Neutrophil (primary cell): ENCODE measurements at regions not wholly inside any gene's neighbourhood (a gene's known extent, or its start where the extent isn't known, plus 50 kb on each side); places are given as distances from the start of the nearest gene placed in this dataset.

Source experiments
- H3K27ac ChIP-seq: fragments of 200-600 bp; sonication (generic); 2 replicates; pipeline ENCODE4 v1.5.1; 2016; ENCODE audit warnings: mild to moderate bottlenecking, moderate library complexity
- H3K27me3 ChIP-seq: fragments of 200-600 bp; sonication (generic); 2 replicates; pipeline ENCODE4 v1.6.0; 2016; ENCODE audit warnings: mild to moderate bottlenecking
- H3K36me3 ChIP-seq: fragments of 200-600 bp; sonication (generic); 2 replicates; pipeline ENCODE4 v1.5.1; 2017
- H3K4me1 ChIP-seq, 2 experiments: fragments of 200-600 bp in 1 of 2; sonication (generic) in 1 of 2; 1 replicate in 1 of 2; 2 replicates in 1 of 2; pipeline versions ENCODE4 v1.5.1 to v1.6.1; 2013 to 2016; ENCODE audit warnings: low read depth in 1 of 2, low read length in 1 of 2, mild to moderate bottlenecking in 1 of 2, moderate library complexity in 1 of 2; ENCODE audit not compliant: control insufficient read depth in 1 of 2, insufficient read depth in 1 of 2
- H3K4me3 ChIP-seq, 2 experiments: fragments of 200-600 bp in 1 of 2; sonication (generic) in 1 of 2; 1 replicate in 1 of 2; 2 replicates in 1 of 2; pipeline ENCODE4 v1.5.1; 2013 to 2016; ENCODE audit warnings: low read depth in 1 of 2, low read length in 1 of 2, mild to moderate bottlenecking in 1 of 2, moderate library complexity in 1 of 2
- H3K9me3 ChIP-seq: fragments of 200-600 bp; sonication (generic); 2 replicates; pipeline ENCODE4 v1.5.1; 2016
- TF ChIP-seq, protein P1 (sequence below): fragments of 200-600 bp; sonication (generic); IDR thresholded peaks from 2 replicates; pipeline ENCODE4 v1.5.1; 2016; ENCODE audit warnings: antibody characterized with exemption

DNA sequence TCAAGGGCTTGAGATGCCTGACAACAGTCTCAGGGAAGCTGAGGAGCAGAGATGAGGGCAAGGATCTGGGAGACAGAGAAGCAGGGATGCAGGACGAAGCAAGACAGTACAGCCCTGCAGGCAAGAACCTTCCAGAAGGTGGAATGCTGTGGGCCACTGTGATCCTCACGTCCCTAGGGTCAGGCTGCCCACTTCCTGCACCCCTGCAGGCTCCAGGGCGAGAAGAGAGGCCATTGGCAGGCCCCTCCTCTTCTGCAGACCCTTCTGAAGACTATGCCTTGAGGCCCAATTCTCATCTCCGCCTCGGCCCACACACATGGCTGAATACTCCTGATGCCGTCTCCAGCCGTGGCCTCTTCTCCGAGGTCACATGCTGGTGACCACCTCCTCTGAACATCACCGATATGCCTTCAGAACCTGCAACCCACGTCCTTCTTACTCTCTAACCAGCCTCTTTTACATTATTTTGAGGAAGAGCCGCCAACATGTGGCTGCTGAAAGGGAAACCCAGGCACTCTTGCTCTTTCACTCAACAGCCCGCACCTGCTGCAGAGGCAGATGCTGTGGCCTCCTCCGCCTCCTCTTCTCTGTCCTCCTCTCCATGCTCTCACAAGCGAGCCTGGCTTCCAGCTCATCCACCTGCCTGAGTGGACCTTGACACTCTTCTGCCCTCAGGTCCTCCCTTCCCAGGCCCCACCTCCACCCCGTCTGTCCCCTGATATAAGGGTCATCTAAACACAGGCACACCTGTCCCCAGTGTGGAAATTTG lies 181.5 kb downstream of the IRX2 start:
- H3K27me3 ChIP-seq = no peaks in the 10 kb centered on the region
- TF ChIP-seq, protein P1, sequence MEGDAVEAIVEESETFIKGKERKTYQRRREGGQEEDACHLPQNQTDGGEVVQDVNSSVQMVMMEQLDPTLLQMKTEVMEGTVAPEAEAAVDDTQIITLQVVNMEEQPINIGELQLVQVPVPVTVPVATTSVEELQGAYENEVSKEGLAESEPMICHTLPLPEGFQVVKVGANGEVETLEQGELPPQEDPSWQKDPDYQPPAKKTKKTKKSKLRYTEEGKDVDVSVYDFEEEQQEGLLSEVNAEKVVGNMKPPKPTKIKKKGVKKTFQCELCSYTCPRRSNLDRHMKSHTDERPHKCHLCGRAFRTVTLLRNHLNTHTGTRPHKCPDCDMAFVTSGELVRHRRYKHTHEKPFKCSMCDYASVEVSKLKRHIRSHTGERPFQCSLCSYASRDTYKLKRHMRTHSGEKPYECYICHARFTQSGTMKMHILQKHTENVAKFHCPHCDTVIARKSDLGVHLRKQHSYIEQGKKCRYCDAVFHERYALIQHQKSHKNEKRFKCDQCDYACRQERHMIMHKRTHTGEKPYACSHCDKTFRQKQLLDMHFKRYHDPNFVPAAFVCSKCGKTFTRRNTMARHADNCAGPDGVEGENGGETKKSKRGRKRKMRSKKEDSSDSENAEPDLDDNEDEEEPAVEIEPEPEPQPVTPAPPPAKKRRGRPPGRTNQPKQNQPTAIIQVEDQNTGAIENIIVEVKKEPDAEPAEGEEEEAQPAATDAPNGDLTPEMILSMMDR = no peak
- no peak overlapping the region for H3K4me3 ChIP-seq
- no peaks in the 10 kb centered on the region for H3K4me1 ChIP-seq
- no peaks in the 10 kb centered on the region for H3K36me3 ChIP-seq
- H3K27ac ChIP-seq = no peak overlapping the region
- H3K9me3 ChIP-seq = no peaks in the 10 kb centered on the region

DNA sequence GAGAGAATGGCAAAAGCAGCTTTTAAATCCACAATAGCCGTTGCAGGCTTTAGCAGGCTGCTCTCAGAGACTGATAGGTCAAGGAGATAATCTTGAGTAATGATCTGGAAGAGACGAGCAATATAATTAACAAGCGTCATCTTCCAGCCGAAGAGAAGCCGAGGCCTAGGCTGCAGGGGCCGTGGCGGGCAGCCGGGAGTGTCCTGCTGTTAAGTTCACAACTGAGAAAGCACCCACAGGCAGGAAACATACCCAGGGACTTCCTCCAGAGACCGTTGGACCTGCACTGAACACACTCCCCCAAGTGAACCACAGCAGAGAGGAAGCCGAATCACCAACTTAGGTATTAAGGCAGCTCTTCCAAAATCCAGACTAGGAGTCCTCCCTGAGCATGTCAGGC lies 182.3 kb downstream of the IRX2 start:
- Histone ChIP-seq H3K27me3 (no peaks in the 10 kb centered on the region), H3K4me3 (no peak overlapping the region), H3K9me3 (no peaks in the 10 kb centered on the region), H3K4me1 (no peaks in the 10 kb centered on the region), H3K27ac (no peak overlapping the region), H3K36me3 (no peaks in the 10 kb centered on the region)
- TF ChIP-seq, protein P1 = no peak

DNA sequence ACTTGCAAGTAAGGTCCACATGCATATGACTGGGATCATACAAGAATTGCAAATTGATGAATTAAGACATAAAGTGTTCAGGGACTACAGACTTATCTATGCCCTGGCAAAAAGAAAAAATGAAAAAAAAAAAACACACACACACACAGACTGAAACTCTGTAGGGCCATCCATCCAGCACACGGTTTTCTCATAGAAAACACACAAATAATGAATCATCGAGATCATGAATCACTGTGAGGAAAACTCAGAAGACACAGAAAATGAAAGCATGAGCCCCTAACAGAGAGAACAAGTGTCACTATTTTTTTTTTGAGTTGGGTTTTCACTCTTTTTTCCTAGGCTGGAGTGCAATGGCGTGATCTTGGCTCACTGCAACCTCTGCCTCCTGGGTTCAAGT lies 185.2 kb downstream of the IRX2 start:
- no peaks in the 10 kb centered on the region for H3K27me3 ChIP-seq
- H3K4me3 ChIP-seq = no peak overlapping the region
- no peaks in the 10 kb centered on the region for H3K9me3 ChIP-seq
- TF ChIP-seq, protein P1 = no peak
- H3K36me3 ChIP-seq = no peaks in the 10 kb centered on the region
- no peak overlapping the region for H3K27ac ChIP-seq
- no peaks in the 10 kb centered on the region for H3K4me1 ChIP-seq

DNA sequence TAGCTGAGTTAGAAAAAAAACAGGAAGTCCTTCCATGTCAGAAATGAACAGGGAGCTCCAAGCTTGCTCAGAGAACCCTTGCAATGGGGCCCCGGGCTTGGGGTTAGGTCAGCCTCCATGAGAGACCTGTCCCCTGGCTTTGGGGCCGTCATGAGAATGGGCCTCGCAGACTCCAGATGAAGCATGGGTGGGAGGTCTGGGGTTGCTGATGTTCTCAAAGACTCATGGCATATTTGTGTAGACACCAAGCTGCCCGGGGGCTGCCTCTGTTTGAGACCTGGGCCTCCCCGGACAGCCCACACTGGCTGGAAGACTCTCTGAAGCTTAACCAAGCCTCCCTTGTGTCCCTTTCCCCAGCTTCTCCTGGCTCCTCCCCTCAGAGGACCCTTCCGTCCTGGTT lies 186.3 kb downstream of the IRX2 start:
- Histone ChIP-seq H3K27ac (no peak overlapping the region), H3K4me3 (no peak overlapping the region), H3K36me3 (no peaks in the 10 kb centered on the region), H3K4me1 (no peaks in the 10 kb centered on the region), H3K9me3 (no peaks in the 10 kb centered on the region), H3K27me3 (no peaks in the 10 kb centered on the region)
- TF ChIP-seq, protein P1 = no peak

DNA sequence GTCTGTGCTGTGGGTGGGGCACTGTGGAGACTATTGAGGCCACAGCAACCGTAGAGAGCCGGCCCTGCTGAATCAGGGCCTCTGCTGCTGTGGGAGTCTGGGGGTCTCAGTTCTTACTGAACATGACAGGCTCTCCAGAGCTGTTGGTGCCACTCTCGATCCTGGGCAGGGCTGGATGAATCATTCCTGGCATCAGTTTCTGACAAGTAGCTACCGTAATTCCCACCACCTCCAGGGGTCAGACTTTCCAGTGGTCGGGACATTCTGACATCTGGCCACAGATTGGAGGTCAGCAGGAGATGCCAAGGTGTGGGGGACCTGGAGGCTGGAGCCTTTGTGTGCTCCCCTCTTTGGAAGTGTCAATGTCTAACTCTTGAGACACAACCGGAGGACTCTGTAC lies 188.4 kb downstream of the IRX2 start:
- TF ChIP-seq, protein P1 = no peak
- no peak overlapping the region for H3K27ac ChIP-seq
- no peaks in the 10 kb centered on the region for H3K9me3 ChIP-seq
- H3K36me3 ChIP-seq = no peaks in the 10 kb centered on the region
- H3K4me3 ChIP-seq = no peak overlapping the region
- H3K4me1 ChIP-seq = no peaks in the 10 kb centered on the region
- no peaks in the 10 kb centered on the region for H3K27me3 ChIP-seq
